ENCODE measurements at regions not wholly inside any gene's neighbourhood (a gene's known extent, or its start where the extent isn't known, plus 50 kb on each side); places are given as distances from the start of the nearest gene placed in this dataset.

DNA sequence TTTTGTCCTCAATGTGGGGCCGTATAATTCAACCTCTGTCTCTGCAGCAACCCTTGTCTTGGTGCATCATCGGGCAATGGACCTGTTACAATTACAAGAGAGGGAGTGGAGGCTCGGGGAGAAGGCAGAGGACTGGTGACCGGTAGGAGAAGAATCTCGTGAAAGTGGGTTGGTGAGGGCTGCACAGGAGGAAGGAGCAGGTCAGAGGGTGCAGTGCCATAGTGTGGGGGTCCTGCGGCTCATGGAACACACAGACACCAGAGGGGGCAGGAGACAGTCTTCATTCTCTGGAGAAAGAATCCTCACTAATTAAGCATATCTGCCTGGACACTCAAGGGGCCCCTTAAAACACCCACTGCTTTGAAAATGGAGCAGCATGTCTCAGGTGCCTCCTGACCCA lies 174.7 kb upstream of the B3GAT1 start:
- ATAC-seq (no peak), DNase-seq (ENCODE audit: low read depth, low spot score) (no peak)
- intact Hi-C loops (cut with micrococcal nuclease): no loop called here
- Histone ChIP-seq H3K4me2 (ENCODE audit: low read length) (no peak overlapping the region), H3K36me3 (ENCODE audit: control insufficient read depth in 1 of 2, insufficient read depth in 2 of 2, low read length in 2 of 2) (no peaks in the 10 kb centered on the region), H3K79me2 (ENCODE audit: insufficient read depth, low read length) (no peaks in the 10 kb centered on the region), H3K9ac (ENCODE audit: low read length) (no peak overlapping the region), H3K4me3 (replicated peaks in 1 of 2; ENCODE audit: low read depth in 1 of 2, low read length in 2 of 2) (no peak overlapping the region), H3K27me3 (ENCODE audit: insufficient read depth, low read length) (peaks cover 26% of the 10 kb centered on the region), H3K4me1 (ENCODE audit: control insufficient read depth in 1 of 2, insufficient read depth in 2 of 2, low read length in 2 of 2) (no peaks in the 10 kb centered on the region), H4K20me1 (ENCODE audit: insufficient read depth) (no peaks in the 10 kb centered on the region), H2AFZ (ENCODE audit: low read depth, low read length, poor library complexity, severe bottlenecking) (no peak overlapping the region), H3K27ac (ENCODE audit: low read depth, low read length) (no peak overlapping the region), H3K9me3 (ENCODE audit: control insufficient read depth in 1 of 2, insufficient read depth in 1 of 2, low read depth in 1 of 2, low read length in 2 of 2) (no peaks in the 10 kb centered on the region), H3K9me2 (ENCODE audit: insufficient read depth) (no peaks in the 10 kb centered on the region)
- RAD21 ChIA-PET (ENCODE audit: low non-redundant PET in 1 of 2, low total read pairs in 2 of 2, uncharacterized antibody in 2 of 2, unreplicated experiment in 2 of 2): interaction anchor here in 1 of 2 experiments (0.7 kb wide), 1 partner anchor 217 kb away, joined by 3 read pairs; no protein-coding TSS in a partner anchor
- BruUV-seq (replicated peaks): no TSS peak
- TF ChIP-seq EZH2 (IDR thresholded peaks at IDR 0.05): no peak
- no peak for TF ChIP-seq YY1 (IDR thresholded peaks at IDR 0.05; ENCODE audit: extremely low read depth, insufficient replicate concordance, low read depth, low read length)
- no peak for TF ChIP-seq ZNF274 (IDR thresholded peaks at IDR 0.05; ENCODE audit: low read depth, low read length)
- no peak for TF ChIP-seq POLR2AphosphoS5 (IDR thresholded peaks at IDR 0.05; ENCODE audit: low read depth, low read length)
- TF ChIP-seq, protein P1, sequence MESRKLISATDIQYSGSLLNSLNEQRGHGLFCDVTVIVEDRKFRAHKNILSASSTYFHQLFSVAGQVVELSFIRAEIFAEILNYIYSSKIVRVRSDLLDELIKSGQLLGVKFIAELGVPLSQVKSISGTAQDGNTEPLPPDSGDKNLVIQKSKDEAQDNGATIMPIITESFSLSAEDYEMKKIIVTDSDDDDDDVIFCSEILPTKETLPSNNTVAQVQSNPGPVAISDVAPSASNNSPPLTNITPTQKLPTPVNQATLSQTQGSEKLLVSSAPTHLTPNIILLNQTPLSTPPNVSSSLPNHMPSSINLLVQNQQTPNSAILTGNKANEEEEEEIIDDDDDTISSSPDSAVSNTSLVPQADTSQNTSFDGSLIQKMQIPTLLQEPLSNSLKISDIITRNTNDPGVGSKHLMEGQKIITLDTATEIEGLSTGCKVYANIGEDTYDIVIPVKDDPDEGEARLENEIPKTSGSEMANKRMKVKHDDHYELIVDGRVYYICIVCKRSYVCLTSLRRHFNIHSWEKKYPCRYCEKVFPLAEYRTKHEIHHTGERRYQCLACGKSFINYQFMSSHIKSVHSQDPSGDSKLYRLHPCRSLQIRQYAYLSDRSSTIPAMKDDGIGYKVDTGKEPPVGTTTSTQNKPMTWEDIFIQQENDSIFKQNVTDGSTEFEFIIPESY (IDR thresholded peaks at IDR 0.05; ENCODE audit: extremely low read depth, insufficient replicate concordance, low read length): no peak
- TF ChIP-seq, protein P2, sequence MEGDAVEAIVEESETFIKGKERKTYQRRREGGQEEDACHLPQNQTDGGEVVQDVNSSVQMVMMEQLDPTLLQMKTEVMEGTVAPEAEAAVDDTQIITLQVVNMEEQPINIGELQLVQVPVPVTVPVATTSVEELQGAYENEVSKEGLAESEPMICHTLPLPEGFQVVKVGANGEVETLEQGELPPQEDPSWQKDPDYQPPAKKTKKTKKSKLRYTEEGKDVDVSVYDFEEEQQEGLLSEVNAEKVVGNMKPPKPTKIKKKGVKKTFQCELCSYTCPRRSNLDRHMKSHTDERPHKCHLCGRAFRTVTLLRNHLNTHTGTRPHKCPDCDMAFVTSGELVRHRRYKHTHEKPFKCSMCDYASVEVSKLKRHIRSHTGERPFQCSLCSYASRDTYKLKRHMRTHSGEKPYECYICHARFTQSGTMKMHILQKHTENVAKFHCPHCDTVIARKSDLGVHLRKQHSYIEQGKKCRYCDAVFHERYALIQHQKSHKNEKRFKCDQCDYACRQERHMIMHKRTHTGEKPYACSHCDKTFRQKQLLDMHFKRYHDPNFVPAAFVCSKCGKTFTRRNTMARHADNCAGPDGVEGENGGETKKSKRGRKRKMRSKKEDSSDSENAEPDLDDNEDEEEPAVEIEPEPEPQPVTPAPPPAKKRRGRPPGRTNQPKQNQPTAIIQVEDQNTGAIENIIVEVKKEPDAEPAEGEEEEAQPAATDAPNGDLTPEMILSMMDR (IDR thresholded peaks at IDR 0.05 in 2 of 3, conservative IDR thresholded peaks at IDR 0.05 in 1 of 3; ENCODE audit: borderline replicate concordance in 1 of 3, insufficient read depth in 1 of 3, low read depth in 2 of 3, low read length in 2 of 3): no peak
- TF ChIP-seq ZFX (IDR thresholded peaks at IDR 0.05): no peak
- no peak for TF ChIP-seq CEBPB (IDR thresholded peaks at IDR 0.05; ENCODE audit: low read depth)
- TF ChIP-seq MAX (IDR thresholded peaks at IDR 0.05): no peak
- no peak for TF ChIP-seq POLR2A (IDR thresholded peaks at IDR 0.05; ENCODE audit: borderline replicate concordance, extremely low read depth, insufficient read depth, insufficient read length)
- TF ChIP-seq REST (IDR thresholded peaks at IDR 0.05; ENCODE audit: low read depth): no peak
- TF ChIP-seq SRF (IDR thresholded peaks at IDR 0.05; ENCODE audit: low read depth): no peak
- TF ChIP-seq ATF3 (IDR thresholded peaks at IDR 0.05): no peak
- no peak for TF ChIP-seq SP1 (IDR thresholded peaks at IDR 0.05; ENCODE audit: low read depth)
- TF ChIP-seq EGR1 (IDR thresholded peaks at IDR 0.05; ENCODE audit: low read depth): no peak
- TF ChIP-seq CBX3 (IDR thresholded peaks at IDR 0.05; ENCODE audit: low read depth): no peak
- TF ChIP-seq SIN3A (IDR thresholded peaks at IDR 0.05; ENCODE audit: low read depth): no peak
- TF ChIP-seq TCF7L2 (IDR thresholded peaks at IDR 0.05; ENCODE audit: borderline replicate concordance, extremely low read depth, insufficient read depth, insufficient read length): no peak
- CTCF ChIA-PET: no interaction called here
- POLR2A ChIA-PET: no interaction called here

Data from HCT116 (cell line).